ENCODE measurements at regions not wholly inside any gene's neighbourhood (a gene's known extent, or its start where the extent isn't known, plus 50 kb on each side); places are given as distances from the start of the nearest gene placed in this dataset.

- TF ChIP-seq CTCF (IDR thresholded peaks at IDR 0.05; ENCODE audit: extremely low read depth in 1 of 2, insufficient read depth in 1 of 2, low read depth in 1 of 2, low read length in 2 of 2) (no peak), JUN (IDR thresholded peaks at IDR 0.05; ENCODE audit: borderline replicate concordance, insufficient read depth, insufficient read length, low read depth) (peak; percentile 95), POLR2AphosphoS5 (IDR thresholded peaks at IDR 0.05; ENCODE audit: insufficient read depth, low read depth, low read length) (no peak), POLR2A (IDR thresholded peaks at IDR 0.05; ENCODE audit: low read depth, low read length) (peak; percentile 64), EZH2 (IDR thresholded peaks at IDR 0.05; ENCODE audit: borderline replicate concordance, low read depth, low read length, severe bottlenecking) (no peak), MYC (IDR thresholded peaks at IDR 0.05; ENCODE audit: low read depth, low read length) (no peak), FOS (IDR thresholded peaks at IDR 0.05; ENCODE audit: borderline replicate concordance, insufficient read depth, low read length) (peak; percentile 97), MAX (IDR thresholded peaks at IDR 0.05; ENCODE audit: insufficient read depth, insufficient read length) (no peak)
Observed at GRCh38 chr4:138053641-138054301, 188.4 kb downstream of the SLC7A11 start.

Data from endothelial cell of umbilical vein (primary cell).